PFSK-1 (cell line): ENCODE measurements at regions not wholly inside any gene's neighbourhood (a gene's known extent, or its start where the extent isn't known, plus 50 kb on each side); places are given as distances from the start of the nearest gene placed in this dataset.

Experiments used
- FOXP2 ChIP-seq: optimal IDR thresholded peaks from 2 replicates; pipeline ENCODE3; 2011; ENCODE audit warnings: borderline replicate concordance, control low read depth, inconsistent platforms; ENCODE audit not compliant: insufficient read depth; ENCODE audit errors: extremely low read length, extremely low read depth
- POLR2AphosphoS5 ChIP-seq: IDR thresholded peaks from 2 replicates; pipeline ENCODE4 v1.6.1; 2012; ENCODE audit warnings: low read depth, mild to moderate bottlenecking, control low read depth, low read length, moderate library complexity
- SIN3A ChIP-seq: IDR thresholded peaks from 2 replicates; pipeline ENCODE4 v1.6.1; 2012; ENCODE audit warnings: mild to moderate bottlenecking, low read length, moderate library complexity, borderline replicate concordance; ENCODE audit not compliant: insufficient read depth
- TAF1 ChIP-seq: IDR thresholded peaks from 2 replicates; pipeline ENCODE4 v1.6.1; 2012; ENCODE audit warnings: low read length, control low read depth, borderline replicate concordance; ENCODE audit not compliant: insufficient read depth
- TF ChIP-seq, protein P1 (sequence below), 2 experiments: IDR thresholded peaks; 2 replicates each; pipeline versions ENCODE4 v1.6.1 to v1.8.0; 2011 to 2012; ENCODE audit warnings: low read depth in 2 of 2, low read length in 2 of 2, control low read depth in 1 of 2, inconsistent platforms in 1 of 2, mild to moderate bottlenecking in 1 of 2, moderate library complexity in 1 of 2; ENCODE audit not compliant: insufficient read depth in 1 of 2

DNA sequence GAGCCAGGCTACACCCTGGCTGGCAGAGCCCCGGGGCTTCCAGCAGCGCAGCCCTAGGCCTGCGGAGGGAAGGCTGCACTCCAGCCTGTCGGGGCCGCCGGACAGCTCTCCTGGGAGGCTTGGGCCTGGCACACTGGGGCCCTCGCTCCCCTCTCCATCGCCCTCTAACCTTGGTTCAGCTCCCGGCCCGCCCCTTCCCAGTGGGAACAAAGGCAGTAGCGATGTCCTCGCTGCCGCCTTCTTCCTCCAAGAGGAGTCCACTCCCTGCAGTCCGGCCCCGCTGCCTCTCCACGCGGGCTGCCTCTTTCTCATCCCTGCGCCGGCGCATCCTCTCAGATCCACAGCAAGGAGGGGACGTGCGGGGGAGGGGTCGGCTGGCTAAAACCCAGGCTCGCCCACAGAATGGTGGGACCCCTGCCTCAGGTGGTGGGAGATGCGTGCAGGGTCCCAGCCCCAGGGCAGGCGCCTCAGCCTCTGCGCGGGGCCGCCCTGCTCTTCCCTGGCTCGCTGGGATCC, 138.1 kb downstream of the TWIST2 start:
- no peak for TF ChIP-seq SIN3A
- no peak for TF ChIP-seq FOXP2
- TF ChIP-seq, protein P1, sequence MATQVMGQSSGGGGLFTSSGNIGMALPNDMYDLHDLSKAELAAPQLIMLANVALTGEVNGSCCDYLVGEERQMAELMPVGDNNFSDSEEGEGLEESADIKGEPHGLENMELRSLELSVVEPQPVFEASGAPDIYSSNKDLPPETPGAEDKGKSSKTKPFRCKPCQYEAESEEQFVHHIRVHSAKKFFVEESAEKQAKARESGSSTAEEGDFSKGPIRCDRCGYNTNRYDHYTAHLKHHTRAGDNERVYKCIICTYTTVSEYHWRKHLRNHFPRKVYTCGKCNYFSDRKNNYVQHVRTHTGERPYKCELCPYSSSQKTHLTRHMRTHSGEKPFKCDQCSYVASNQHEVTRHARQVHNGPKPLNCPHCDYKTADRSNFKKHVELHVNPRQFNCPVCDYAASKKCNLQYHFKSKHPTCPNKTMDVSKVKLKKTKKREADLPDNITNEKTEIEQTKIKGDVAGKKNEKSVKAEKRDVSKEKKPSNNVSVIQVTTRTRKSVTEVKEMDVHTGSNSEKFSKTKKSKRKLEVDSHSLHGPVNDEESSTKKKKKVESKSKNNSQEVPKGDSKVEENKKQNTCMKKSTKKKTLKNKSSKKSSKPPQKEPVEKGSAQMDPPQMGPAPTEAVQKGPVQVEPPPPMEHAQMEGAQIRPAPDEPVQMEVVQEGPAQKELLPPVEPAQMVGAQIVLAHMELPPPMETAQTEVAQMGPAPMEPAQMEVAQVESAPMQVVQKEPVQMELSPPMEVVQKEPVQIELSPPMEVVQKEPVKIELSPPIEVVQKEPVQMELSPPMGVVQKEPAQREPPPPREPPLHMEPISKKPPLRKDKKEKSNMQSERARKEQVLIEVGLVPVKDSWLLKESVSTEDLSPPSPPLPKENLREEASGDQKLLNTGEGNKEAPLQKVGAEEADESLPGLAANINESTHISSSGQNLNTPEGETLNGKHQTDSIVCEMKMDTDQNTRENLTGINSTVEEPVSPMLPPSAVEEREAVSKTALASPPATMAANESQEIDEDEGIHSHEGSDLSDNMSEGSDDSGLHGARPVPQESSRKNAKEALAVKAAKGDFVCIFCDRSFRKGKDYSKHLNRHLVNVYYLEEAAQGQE (IDR thresholded peaks at IDR 0.05; ENCODE audit: insufficient read depth in 1 of 2, low read depth in 2 of 2, low read length in 2 of 2), result no peak
- no peak for TF ChIP-seq TAF1
- TF ChIP-seq POLR2AphosphoS5, result no peak

DNA sequence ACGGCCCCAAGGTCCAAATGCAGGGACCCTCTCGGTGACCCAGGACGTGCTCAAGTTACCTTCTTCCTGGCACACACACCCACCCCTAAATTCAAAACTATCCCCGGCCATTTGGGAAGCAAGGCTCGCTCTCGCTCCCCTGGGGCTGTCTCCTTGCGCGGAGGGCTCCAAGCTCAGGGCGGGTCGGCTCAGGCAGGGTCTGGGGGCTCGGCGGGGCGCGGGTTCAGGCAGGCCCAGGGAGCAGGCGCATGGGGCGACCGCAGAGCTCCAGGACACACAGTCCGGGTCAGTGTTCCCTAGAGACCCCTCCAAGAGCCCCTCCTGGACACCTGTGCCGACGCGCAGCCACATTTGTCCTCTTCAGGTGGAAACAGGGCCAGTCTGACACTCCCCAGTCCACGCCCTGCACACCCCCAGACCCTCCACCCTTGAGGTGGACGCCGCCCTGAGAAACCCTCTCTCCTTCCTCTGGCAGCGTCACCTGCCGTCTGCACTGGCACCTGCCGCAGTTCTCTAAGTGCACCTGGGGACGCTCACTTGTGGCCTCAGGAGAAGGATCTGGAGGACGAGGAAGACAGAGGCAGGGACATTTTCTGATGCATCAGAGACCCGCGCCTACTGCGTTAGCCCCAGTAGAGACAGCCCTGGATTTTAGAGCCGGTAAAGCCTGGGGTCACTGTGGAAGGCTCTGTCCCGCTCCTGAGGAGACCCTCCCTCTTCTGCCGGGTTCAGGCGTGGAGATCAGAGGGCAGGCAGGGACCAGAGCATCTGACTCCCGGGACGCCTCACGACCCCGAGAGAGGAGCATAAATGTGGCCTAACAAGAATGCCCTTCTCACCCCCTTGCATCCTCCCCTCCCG, 138.8 kb downstream of the TWIST2 start:
- TF ChIP-seq POLR2AphosphoS5, result no peak
- TF ChIP-seq SIN3A, result no peak
- TF ChIP-seq, protein P1 (IDR thresholded peaks at IDR 0.05; ENCODE audit: insufficient read depth in 1 of 2, low read depth in 2 of 2, low read length in 2 of 2), result no peak
- TF ChIP-seq FOXP2, result no peak
- TF ChIP-seq TAF1, result no peak

DNA sequence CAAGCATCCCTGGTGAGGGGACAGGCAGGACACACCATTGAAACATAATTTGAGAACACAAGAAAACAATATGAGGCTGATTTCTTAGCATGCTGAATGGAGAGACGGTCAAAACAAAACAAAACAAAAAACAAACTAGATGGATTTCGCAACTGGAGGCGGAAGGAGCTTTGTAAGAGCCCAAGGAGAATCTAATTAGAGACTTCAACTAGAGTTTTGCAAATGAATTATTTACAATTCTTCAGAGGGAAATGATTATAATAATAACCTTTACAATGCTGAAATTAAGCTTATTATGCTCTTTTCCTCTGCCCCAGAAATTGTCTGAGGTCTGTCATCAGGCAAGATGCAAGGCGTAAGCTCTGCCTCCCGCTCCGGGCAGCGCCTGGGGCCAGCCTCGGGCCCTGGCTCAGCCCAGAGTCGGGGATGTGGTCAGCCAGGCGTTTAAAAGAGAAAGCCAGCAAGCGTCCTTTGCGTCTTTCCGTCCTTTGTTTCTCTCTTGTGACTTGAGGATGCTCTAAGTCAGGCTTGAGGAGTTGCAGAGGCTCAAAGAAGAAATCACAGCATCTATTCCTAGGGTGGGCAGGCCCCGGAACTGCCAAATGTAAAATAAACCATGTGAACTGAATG, 139.6 kb downstream of the TWIST2 start:
- TF ChIP-seq SIN3A (no peak), TAF1 (no peak), POLR2AphosphoS5 (no peak), FOXP2 (no peak)
- TF ChIP-seq, protein P1 (IDR thresholded peaks at IDR 0.05; ENCODE audit: insufficient read depth in 1 of 2, low read depth in 2 of 2, low read length in 2 of 2), result no peak

DNA sequence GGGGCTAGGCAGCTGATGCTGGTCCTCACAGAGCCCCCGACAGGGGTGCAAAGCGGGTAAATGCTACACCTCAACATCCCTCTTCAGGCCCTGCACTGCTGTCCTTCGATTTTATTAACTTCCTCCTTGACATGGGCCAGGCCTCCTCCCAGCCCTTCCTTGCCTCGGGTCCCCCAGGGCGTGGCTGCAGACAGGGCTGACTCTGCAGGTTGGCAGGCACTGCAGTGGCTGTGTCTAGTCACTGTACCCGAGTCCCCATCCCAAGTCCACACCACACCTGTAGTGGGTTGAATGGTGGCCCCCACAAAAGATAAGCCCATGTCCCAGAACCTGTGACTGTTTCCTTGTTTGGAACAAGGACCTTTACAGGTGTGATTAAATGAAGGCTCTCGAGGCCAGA, 140.2 kb downstream of the TWIST2 start:
- no peak for TF ChIP-seq POLR2AphosphoS5
- TF ChIP-seq, protein P1 (IDR thresholded peaks at IDR 0.05; ENCODE audit: insufficient read depth in 1 of 2, low read depth in 2 of 2, low read length in 2 of 2), result no peak
- TF ChIP-seq TAF1, result no peak
- no peak for TF ChIP-seq SIN3A
- no peak for TF ChIP-seq FOXP2
